Gastrocnemius medialis (tissue), 4 donors: ENCODE measurements at regions not wholly inside any gene's neighbourhood (a gene's known extent, or its start where the extent isn't known, plus 50 kb on each side); places are given as distances from the start of the nearest gene placed in this dataset.
A peak's percentile ranks its signal among the peaks of the same experiment; 100 is the strongest.

Source experiments
- ATAC-seq, 2 donors: fragments of 150-250 bp; one replicate each; pipeline ENCODE4 v1.9.1; 2016
- DNase-seq, 2 donors: peaks; one replicate each; pipeline ENCODE4 v3.0.0-alpha.2; 2019
- H3K27ac ChIP-seq, 4 donors: fragments of 200-600 bp; sonication (generic); 1 replicate in 1 of 4; 2 replicates in 3 of 4; pipeline ENCODE4 v1.5.1; 2016 to 2018; ENCODE audit warnings: mild to moderate bottlenecking in 2 of 4, moderate library complexity in 1 of 4
- H3K27me3 ChIP-seq, 3 donors: fragments of 200-600 bp; sonication (generic) in 2 of 3; 1 replicate in 1 of 3; 2 replicates in 2 of 3; pipeline versions ENCODE4 v1.5.1 to v1.6.0; 2016 to 2019; ENCODE audit warnings: mild to moderate bottlenecking in 1 of 3, moderate library complexity in 1 of 3
- H3K36me3 ChIP-seq, 2 donors: fragments of 200-600 bp; sonication (generic) in 1 of 2; one replicate each; pipeline ENCODE4 v1.5.1; 2017 to 2018
- H3K4me1 ChIP-seq, 2 donors: fragments of 200-600 bp; sonication (generic) in 1 of 2; one replicate each; pipeline ENCODE4 v1.5.1; 2016 to 2017; ENCODE audit warnings: mild to moderate bottlenecking in 2 of 2
- H3K4me3 ChIP-seq, 4 donors: fragments of 200-600 bp; sonication (generic) in 3 of 4; 1 replicate in 1 of 4; 2 replicates in 3 of 4; pipeline ENCODE4 v1.5.1; 2016 to 2019; ENCODE audit warnings: mild to moderate bottlenecking in 2 of 4
- H3K9me3 ChIP-seq, 3 donors: fragments of 200-600 bp; sonication (generic) in 2 of 3; 1 replicate in 1 of 3; 2 replicates in 2 of 3; pipeline ENCODE4 v1.5.1; 2016 to 2019
- POLR2A ChIP-seq, 2 donors: fragments of 450-650 bp; IDR thresholded peaks; one replicate each; pipeline ENCODE4 v1.6.1; 2017; ENCODE audit warnings: antibody characterized with exemption in 2 of 2, mild to moderate bottlenecking in 2 of 2, moderate library complexity in 2 of 2
- in situ Hi-C, 4 donors: fragments of 200-750 bp; cut with MboI; loops; one replicate each; pipeline versions ENCODE4 v1.15.0 to v1.8.0; 2017; ENCODE audit warnings: low sequenced_read_pairs in 4 of 4
- intact Hi-C: fragments of 100-400 bp; cut with DNase I; formaldehyde crosslinking; loops from one replicate; pipeline ENCODE4 v1.15.1; 2023; ENCODE audit warnings: low total_unique reads
- TF ChIP-seq, protein P1 (sequence below), 5 experiments: fragments of 450-650 bp in 3 of 5; fragments of 200-600 bp in 2 of 5; sonication (generic) in 2 of 5; IDR thresholded peaks in 4 of 5; conservative IDR thresholded peaks in 1 of 5; 1 replicate in 4 of 5; 2 replicates in 1 of 5; pipeline ENCODE4 v1.5.1; 2016 to 2019; ENCODE audit warnings: antibody characterized with exemption in 5 of 5, mild to moderate bottlenecking in 3 of 5, moderate library complexity in 3 of 5

DNA sequence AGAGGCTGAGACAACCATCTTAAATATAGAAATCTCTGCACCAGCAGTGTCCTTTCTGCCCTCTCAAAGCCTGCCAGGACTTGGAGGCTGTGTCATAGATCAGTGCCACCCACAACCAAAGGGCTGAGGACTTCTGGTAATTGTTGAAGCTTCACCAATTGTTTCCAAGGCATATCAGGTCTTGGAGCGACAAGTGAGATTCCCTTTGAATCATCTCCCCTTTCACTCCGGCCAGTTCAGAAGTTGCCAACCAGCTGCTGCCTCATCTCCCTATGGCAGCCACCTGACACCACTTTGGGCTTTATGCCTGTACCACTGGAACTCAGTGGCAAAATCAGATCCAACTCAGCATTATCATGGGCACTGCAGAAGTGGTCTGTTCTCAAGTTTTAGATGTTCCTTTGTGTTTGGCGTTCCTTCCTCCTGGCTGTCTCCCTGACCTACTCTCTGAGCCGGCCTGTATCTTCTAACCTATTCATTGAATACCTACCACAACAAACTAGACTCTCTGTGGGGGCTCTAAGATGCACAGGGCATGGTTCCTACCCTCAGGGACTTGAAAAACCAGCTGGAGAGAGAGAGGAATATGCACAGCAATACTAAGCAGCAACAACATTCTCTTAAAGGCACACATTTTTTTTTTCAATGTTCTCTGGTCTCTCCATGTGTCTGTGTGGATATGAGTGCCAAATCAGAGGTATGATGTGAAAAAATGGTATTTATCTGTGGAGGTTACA is 90.8 kb upstream of the PFN2 start:
- peaks cover 40 to 65% of the 10 kb centered on the region in 2 donors for H3K4me1 ChIP-seq
- no peaks in the 10 kb centered on the region for H3K9me3 ChIP-seq
- intact Hi-C loops (loop anchor here (1.0 to 10.0 kb wide), 5 partner anchors 25 to 1047 kb away; no protein-coding TSS in a partner anchor), in situ Hi-C loops (loop anchor here in 1 of 4 donors (25.0 kb wide), 1 partner anchor 1049 kb away; no protein-coding TSS in a partner anchor)
- ATAC-seq: peak; percentile 76 to 84
- H3K27me3 ChIP-seq: no peaks in the 10 kb centered on the region
- H3K4me3 ChIP-seq: peak overlapping the region in 2 of 4 donors; percentile 12 to 29
- TF ChIP-seq, protein P1, sequence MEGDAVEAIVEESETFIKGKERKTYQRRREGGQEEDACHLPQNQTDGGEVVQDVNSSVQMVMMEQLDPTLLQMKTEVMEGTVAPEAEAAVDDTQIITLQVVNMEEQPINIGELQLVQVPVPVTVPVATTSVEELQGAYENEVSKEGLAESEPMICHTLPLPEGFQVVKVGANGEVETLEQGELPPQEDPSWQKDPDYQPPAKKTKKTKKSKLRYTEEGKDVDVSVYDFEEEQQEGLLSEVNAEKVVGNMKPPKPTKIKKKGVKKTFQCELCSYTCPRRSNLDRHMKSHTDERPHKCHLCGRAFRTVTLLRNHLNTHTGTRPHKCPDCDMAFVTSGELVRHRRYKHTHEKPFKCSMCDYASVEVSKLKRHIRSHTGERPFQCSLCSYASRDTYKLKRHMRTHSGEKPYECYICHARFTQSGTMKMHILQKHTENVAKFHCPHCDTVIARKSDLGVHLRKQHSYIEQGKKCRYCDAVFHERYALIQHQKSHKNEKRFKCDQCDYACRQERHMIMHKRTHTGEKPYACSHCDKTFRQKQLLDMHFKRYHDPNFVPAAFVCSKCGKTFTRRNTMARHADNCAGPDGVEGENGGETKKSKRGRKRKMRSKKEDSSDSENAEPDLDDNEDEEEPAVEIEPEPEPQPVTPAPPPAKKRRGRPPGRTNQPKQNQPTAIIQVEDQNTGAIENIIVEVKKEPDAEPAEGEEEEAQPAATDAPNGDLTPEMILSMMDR (IDR thresholded peaks at IDR 0.05 in 4 of 5, conservative IDR thresholded peaks at IDR 0.05 in 1 of 5): no peak
- peak; percentile 33 to 71 for TF ChIP-seq POLR2A (IDR thresholded peaks at IDR 0.05)
- DNase-seq: peak; percentile 84 to 94
- H3K36me3 ChIP-seq: no peaks in the 10 kb centered on the region
- peak overlapping the region; percentile 92 to 95 (median 94) for H3K27ac ChIP-seq

DNA sequence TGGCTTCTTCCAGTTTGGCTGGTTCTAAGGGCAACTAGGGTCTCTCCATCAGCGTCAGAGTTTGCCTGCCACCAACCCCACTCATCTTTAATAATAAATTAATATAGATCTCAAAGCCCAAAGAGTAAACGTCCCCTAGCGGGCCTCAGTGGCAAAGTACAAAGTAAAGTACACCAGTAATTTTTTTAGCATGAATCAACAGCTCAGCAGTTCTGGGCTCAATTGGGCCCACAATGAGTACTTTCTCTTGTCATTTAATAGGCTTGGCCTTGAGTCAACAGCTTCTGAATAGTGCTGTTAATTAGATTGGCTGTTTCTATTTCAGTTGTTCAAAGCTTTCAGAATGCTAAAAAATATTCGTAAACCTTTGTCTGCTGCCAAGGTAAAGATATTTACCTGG is 89.0 kb upstream of the PFN2 start:
- H3K36me3 ChIP-seq: no peaks in the 10 kb centered on the region
- in situ Hi-C loops (loop anchor here in 1 of 4 donors (25.0 kb wide), 1 partner anchor 1047 kb away; no protein-coding TSS in a partner anchor), intact Hi-C loops (loop anchor here (2.0 to 10.0 kb wide), 2 partner anchors 23 to 1045 kb away; no protein-coding TSS in a partner anchor)
- ATAC-seq: no peak
- TF ChIP-seq POLR2A (IDR thresholded peaks at IDR 0.05): no peak
- TF ChIP-seq, protein P1 (IDR thresholded peaks at IDR 0.05 in 4 of 5, conservative IDR thresholded peaks at IDR 0.05 in 1 of 5): no peak
- H3K27ac ChIP-seq: peak overlapping the region; percentile 92 to 95 (median 94)
- H3K27me3 ChIP-seq: no peaks in the 10 kb centered on the region
- peaks cover 35 to 63% of the 10 kb centered on the region in 2 donors for H3K4me1 ChIP-seq
- DNase-seq: no peak
- H3K4me3 ChIP-seq: no peak overlapping the region
- no peaks in the 10 kb centered on the region for H3K9me3 ChIP-seq

DNA sequence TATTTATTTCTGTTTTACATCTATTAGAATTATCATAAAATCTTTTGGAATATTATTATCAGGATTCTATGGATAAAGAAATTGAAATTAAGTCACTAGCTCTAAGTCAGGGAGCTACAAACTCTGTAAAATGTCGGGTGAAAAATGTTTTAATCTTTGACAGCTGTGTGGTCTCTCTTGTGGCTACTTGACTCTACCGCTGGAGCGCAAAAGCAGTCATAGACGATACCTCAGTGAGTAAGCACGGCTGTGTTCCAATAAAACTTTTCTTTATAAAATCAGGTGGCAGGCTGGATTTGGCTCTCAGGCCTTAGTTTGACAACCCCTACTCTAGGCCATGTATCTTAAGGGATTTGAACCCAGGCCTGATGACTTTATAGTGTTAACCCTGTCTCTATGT is 88.5 kb upstream of the PFN2 start:
- no peaks in the 10 kb centered on the region for H3K27me3 ChIP-seq
- peaks cover 35 to 60% of the 10 kb centered on the region in 2 donors for H3K4me1 ChIP-seq
- H3K9me3 ChIP-seq: no peaks in the 10 kb centered on the region
- intact Hi-C loops (no loop called here), in situ Hi-C loops (loop anchor here in 1 of 4 donors (25.0 kb wide), 1 partner anchor 1047 kb away; no protein-coding TSS in a partner anchor)
- ATAC-seq (no peak), DNase-seq (no peak)
- TF ChIP-seq, protein P1 (IDR thresholded peaks at IDR 0.05 in 4 of 5, conservative IDR thresholded peaks at IDR 0.05 in 1 of 5): no peak
- TF ChIP-seq POLR2A (IDR thresholded peaks at IDR 0.05): no peak
- peak overlapping the region; percentile 92 to 95 (median 94) for H3K27ac ChIP-seq
- no peaks in the 10 kb centered on the region for H3K36me3 ChIP-seq
- no peak overlapping the region for H3K4me3 ChIP-seq

DNA sequence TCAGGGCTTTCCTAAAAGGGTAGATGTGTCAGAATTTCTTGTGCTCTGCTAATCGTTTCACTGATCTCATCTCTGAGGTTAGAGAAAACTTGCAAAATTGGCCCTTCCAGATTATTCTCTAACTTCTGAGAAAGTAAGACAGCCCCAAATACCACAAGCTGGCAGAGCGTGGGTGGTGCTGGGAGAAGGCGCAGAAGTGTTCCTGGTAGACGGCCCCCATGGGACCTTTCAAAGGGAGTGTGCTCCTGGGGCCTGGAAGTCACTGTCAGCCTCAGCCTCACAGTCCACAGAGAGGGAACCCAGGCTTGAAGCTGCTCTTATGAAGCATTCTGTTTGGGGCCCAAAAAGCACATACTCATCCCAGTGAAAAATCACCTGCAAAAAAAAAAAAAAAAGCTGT is 86.5 kb upstream of the PFN2 start:
- ATAC-seq: no peak
- DNase-seq: no peak
- H3K4me1 ChIP-seq: peaks cover 21 to 42% of the 10 kb centered on the region in 2 donors
- no peak overlapping the region for H3K4me3 ChIP-seq
- TF ChIP-seq, protein P1 (IDR thresholded peaks at IDR 0.05 in 4 of 5, conservative IDR thresholded peaks at IDR 0.05 in 1 of 5): no peak
- TF ChIP-seq POLR2A (IDR thresholded peaks at IDR 0.05): no peak
- H3K27ac ChIP-seq: no peak overlapping the region
- in situ Hi-C loops (loop anchor here in 1 of 4 donors (25.0 kb wide), 1 partner anchor 1045 kb away; no protein-coding TSS in a partner anchor), intact Hi-C loops (no loop called here)
- H3K9me3 ChIP-seq: no peaks in the 10 kb centered on the region
- H3K36me3 ChIP-seq: no peaks in the 10 kb centered on the region
- H3K27me3 ChIP-seq: no peaks in the 10 kb centered on the region
